ENCODE measurements at regions not wholly inside any gene's neighbourhood (a gene's known extent, or its start where the extent isn't known, plus 50 kb on each side); places are given as distances from the start of the nearest gene placed in this dataset.
"Not testable (repeated sequence)": the region's sequence is repeated elsewhere in the genome, so short reads cannot be mapped to it uniquely, and the experiment has no call there.

DNA sequence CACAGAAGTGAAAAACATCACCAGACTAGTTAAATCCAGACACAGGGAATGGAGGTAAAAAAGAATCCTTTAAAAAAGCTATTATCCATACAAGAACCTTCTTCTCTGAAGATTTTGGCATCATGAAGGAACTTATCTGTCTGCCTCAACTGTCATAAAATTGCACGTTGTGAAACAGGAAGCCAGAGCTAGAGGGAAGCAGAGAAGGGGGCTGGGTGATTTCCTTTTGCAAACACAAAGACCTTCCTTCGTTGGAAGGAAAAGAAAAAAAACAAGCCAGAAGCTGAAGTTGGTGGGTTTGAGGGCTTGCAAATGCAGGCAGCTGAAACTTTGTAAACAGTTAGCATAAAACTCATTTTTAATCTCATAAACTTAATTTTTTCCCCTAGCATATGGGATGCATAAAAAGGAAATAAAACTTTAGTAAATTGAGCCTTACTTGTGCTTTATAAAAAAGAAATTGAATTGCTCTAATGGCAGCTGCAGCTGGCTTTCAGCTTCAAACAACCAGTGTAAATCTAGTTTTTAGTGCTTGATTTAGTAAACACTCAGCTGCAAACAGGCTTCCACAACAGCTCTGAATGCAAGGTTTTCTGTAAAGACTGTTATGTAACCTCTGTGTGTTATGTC is 101.6 kb downstream of the OTUD1 start:
- H2AFZ ChIP-seq (ENCODE audit: low read length), result peak overlapping the region; percentile 93
- H3K27ac ChIP-seq (ENCODE audit: low read depth, low read length, poor library complexity, severe bottlenecking), result no peak overlapping the region
- no peak for TF ChIP-seq EZH2phosphoT487 (IDR thresholded peaks at IDR 0.05; ENCODE audit: borderline replicate concordance, low read depth, low read length)
- TF ChIP-seq, protein P1, sequence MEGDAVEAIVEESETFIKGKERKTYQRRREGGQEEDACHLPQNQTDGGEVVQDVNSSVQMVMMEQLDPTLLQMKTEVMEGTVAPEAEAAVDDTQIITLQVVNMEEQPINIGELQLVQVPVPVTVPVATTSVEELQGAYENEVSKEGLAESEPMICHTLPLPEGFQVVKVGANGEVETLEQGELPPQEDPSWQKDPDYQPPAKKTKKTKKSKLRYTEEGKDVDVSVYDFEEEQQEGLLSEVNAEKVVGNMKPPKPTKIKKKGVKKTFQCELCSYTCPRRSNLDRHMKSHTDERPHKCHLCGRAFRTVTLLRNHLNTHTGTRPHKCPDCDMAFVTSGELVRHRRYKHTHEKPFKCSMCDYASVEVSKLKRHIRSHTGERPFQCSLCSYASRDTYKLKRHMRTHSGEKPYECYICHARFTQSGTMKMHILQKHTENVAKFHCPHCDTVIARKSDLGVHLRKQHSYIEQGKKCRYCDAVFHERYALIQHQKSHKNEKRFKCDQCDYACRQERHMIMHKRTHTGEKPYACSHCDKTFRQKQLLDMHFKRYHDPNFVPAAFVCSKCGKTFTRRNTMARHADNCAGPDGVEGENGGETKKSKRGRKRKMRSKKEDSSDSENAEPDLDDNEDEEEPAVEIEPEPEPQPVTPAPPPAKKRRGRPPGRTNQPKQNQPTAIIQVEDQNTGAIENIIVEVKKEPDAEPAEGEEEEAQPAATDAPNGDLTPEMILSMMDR (conservative IDR thresholded peaks at IDR 0.05; ENCODE audit: low read length), result no peak
- intact Hi-C loops (cut with micrococcal nuclease; ENCODE audit: unreplicated experiment), result loop anchor here (5.0 kb wide), 1 partner anchor 162 kb away; no protein-coding TSS in a partner anchor
- DNase-seq (ENCODE audit: low spot score), result peak; percentile 63
- no TSS peak for BruUV-seq (replicated peaks)
- H3K9me3 ChIP-seq (ENCODE audit: low read length), result no peaks in the 10 kb centered on the region
- H3K4me2 ChIP-seq (ENCODE audit: low read length), result peak overlapping the region; percentile 40
- no peak overlapping the region for H3K4me3 ChIP-seq (ENCODE audit: low read depth, low read length, poor library complexity, severe bottlenecking)
- CTCF ChIA-PET (ENCODE audit: unreplicated experiment), result interaction anchor here (0.6 kb wide), 1 partner anchor 9 kb away, joined by 3 read pairs; no protein-coding TSS in a partner anchor
- H3K9me2 ChIP-seq (ENCODE audit: insufficient read depth, low read length), result no peaks in the 10 kb centered on the region
- POLR2A ChIA-PET, result interaction anchor here (0.6 to 2.2 kb wide), 6 partner anchors 12 to 617 kb away, joined by 3 to 9 read pairs (median 4); no protein-coding TSS in a partner anchor
- peaks cover 16% of the 10 kb centered on the region for H3K4me1 ChIP-seq (ENCODE audit: insufficient read depth, low read length, poor library complexity, severe bottlenecking)
- H4K20me1 ChIP-seq (ENCODE audit: insufficient read depth, low read length), result no peaks in the 10 kb centered on the region
- no peaks in the 10 kb centered on the region for H3K79me2 ChIP-seq (ENCODE audit: insufficient read depth, low read depth, low read length)
- no peaks in the 10 kb centered on the region for H3K36me3 ChIP-seq (ENCODE audit: insufficient read depth, low read length)

DNA sequence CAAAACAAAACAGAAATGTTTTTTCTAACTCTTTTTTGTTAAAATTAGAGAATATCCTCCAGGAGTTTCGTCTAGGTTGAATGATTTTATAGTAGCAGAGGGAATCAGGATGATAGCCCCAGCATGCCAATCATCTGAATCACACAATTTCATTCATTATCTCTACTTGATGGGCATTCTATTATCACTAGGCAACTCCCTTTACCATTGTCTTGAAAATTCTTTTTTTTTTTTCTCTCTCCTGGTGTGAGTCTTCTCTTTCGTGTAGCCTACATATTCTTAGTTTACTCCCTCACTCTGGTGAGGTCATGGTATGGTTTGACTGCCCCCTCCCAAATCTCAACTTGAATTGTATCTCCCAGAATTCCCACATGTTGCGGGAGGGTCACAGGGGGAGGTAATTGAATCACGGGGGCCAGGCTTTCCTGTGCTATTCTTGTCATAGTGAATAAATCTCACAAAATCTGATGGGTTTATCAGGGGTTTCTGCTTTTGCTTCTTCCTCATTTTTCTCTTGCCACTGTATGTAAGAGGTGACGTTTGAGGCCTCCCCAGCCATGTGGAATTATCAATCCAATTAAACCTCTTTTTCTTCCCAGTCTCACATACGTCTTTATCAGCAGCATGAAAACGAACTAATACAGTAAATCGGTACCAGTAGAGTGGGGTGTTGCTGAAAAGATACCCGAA is 105.0 kb downstream of the OTUD1 start:
- no peaks in the 10 kb centered on the region for H3K79me2 ChIP-seq (ENCODE audit: insufficient read depth, low read depth, low read length)
- H3K36me3 ChIP-seq (ENCODE audit: insufficient read depth, low read length), result no peaks in the 10 kb centered on the region
- no peak overlapping the region for H3K4me2 ChIP-seq (ENCODE audit: low read length)
- BruUV-seq (replicated peaks), result no TSS peak
- H2AFZ ChIP-seq (ENCODE audit: low read length), result no peak overlapping the region
- DNase-seq (ENCODE audit: low spot score), result no peak
- no peaks in the 10 kb centered on the region for H3K9me2 ChIP-seq (ENCODE audit: insufficient read depth, low read length)
- H3K4me1 ChIP-seq (ENCODE audit: insufficient read depth, low read length, poor library complexity, severe bottlenecking), result peaks cover 16% of the 10 kb centered on the region
- ChIA-PET POLR2A (no interaction called here), CTCF (ENCODE audit: unreplicated experiment) (no interaction called here)
- no peak for TF ChIP-seq EZH2phosphoT487 (IDR thresholded peaks at IDR 0.05; ENCODE audit: borderline replicate concordance, low read depth, low read length)
- TF ChIP-seq, protein P1 (conservative IDR thresholded peaks at IDR 0.05; ENCODE audit: low read length), result no peak
- H3K27ac ChIP-seq (ENCODE audit: low read depth, low read length, poor library complexity, severe bottlenecking), result no peak overlapping the region
- H3K9me3 ChIP-seq (ENCODE audit: low read length), result no peaks in the 10 kb centered on the region
- intact Hi-C loops (cut with micrococcal nuclease; ENCODE audit: unreplicated experiment), result loop anchor here (5.0 kb wide), 1 partner anchor 158 kb away; no protein-coding TSS in a partner anchor
- no peaks in the 10 kb centered on the region for H4K20me1 ChIP-seq (ENCODE audit: insufficient read depth, low read length)
- H3K4me3 ChIP-seq (ENCODE audit: low read depth, low read length, poor library complexity, severe bottlenecking), result no peak overlapping the region

DNA sequence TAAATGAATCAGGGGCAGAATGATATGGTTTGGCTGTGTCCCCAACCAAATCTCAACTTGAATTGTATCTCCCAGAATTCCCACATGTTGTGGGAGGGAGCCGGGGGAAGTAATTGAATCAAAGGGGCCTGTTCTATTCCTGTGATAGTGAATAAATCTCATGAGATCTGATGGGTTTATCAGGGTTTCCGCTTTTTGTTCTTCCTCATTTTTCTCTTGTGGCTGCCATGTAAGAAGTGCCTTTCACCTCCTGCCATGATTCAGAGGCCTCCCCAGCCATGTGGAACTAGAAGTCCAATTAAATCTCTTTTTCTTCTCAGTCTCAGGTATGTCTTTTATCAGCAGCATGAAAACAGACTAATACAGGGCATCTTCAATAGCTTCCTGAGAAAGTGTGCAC is 107.0 kb downstream of the OTUD1 start:
- H3K9me2 ChIP-seq (ENCODE audit: insufficient read depth, low read length); CTCF ChIA-PET (ENCODE audit: unreplicated experiment); DNase-seq (ENCODE audit: low spot score); H3K4me2 ChIP-seq (ENCODE audit: low read length); H3K4me3 ChIP-seq (ENCODE audit: low read depth, low read length, poor library complexity, severe bottlenecking); intact Hi-C loops (cut with micrococcal nuclease; ENCODE audit: unreplicated experiment); H4K20me1 ChIP-seq (ENCODE audit: insufficient read depth, low read length); H2AFZ ChIP-seq (ENCODE audit: low read length); BruUV-seq (replicated peaks); H3K27ac ChIP-seq (ENCODE audit: low read depth, low read length, poor library complexity, severe bottlenecking); H3K79me2 ChIP-seq (ENCODE audit: insufficient read depth, low read depth, low read length); H3K4me1 ChIP-seq (ENCODE audit: insufficient read depth, low read length, poor library complexity, severe bottlenecking); H3K36me3 ChIP-seq (ENCODE audit: insufficient read depth, low read length); H3K9me3 ChIP-seq (ENCODE audit: low read length): not testable (repeated sequence)
- POLR2A ChIA-PET, result interaction anchor here (0.7 kb wide), 1 partner anchor 78 kb away, joined by 3 read pairs; no protein-coding TSS in a partner anchor

All from OCI-LY7 (cell line).